ENCODE measurements at regions not wholly inside any gene's neighbourhood (a gene's known extent, or its start where the extent isn't known, plus 50 kb on each side); places are given as distances from the start of the nearest gene placed in this dataset.
"Not testable (repeated sequence)": the region's sequence is repeated elsewhere in the genome, so short reads cannot be mapped to it uniquely, and the experiment has no call there.

- Histone ChIP-seq H3K4me3 (ENCODE audit: low read length in 2 of 2) (no peak overlapping the region), H3K9me3 (ENCODE audit: control insufficient read depth, low read length) (no peaks in the 10 kb centered on the region), H3K27me3 (ENCODE audit: control insufficient read depth in 1 of 2, insufficient read depth in 2 of 2, low read length in 1 of 2) (no peaks in the 10 kb centered on the region), H3K36me3 (ENCODE audit: control insufficient read depth in 1 of 2, insufficient read depth in 2 of 2, low read length in 1 of 2) (no peaks in the 10 kb centered on the region), H3K4me1 (ENCODE audit: control insufficient read depth in 1 of 2, insufficient read depth in 2 of 2, low read length in 2 of 2) (no peaks in the 10 kb centered on the region), H3K27ac (ENCODE audit: low read depth in 1 of 2, low read length in 2 of 2) (no peak overlapping the region)
- ATAC-seq (ENCODE audit: low FRiP score) (no peak), DNase-seq (no peak)
- 59 to 63% methylated on average over 3 of the region's 3 CpGs for WGBS, 2 donors
- intact Hi-C loops (cut with DNase I), result no loop called here
Observed at GRCh38 chr4:28062562-28062961, 1201.9 kb downstream of the STIM2 start.

- intact Hi-C loops (cut with DNase I), result no loop called here
- peak in 1 of 2 donors; percentile 55 for DNase-seq
- no peak for ATAC-seq (ENCODE audit: low FRiP score)
- H3K4me1 ChIP-seq (ENCODE audit: control insufficient read depth in 1 of 2, insufficient read depth in 2 of 2, low read length in 2 of 2), result no peaks in the 10 kb centered on the region
- H3K4me3 ChIP-seq (ENCODE audit: low read length in 2 of 2), result no peak overlapping the region
- H3K27me3 ChIP-seq (ENCODE audit: control insufficient read depth in 1 of 2, insufficient read depth in 2 of 2, low read length in 1 of 2), result no peaks in the 10 kb centered on the region
- no peaks in the 10 kb centered on the region for H3K36me3 ChIP-seq (ENCODE audit: control insufficient read depth in 1 of 2, insufficient read depth in 2 of 2, low read length in 1 of 2)
- no peak overlapping the region for H3K27ac ChIP-seq (ENCODE audit: low read depth in 1 of 2, low read length in 2 of 2)
- 79 to 84% methylated on average over 11 to 12 of the region's 12 CpGs for WGBS, 2 donors
- no peaks in the 10 kb centered on the region for H3K9me3 ChIP-seq (ENCODE audit: control insufficient read depth, low read length)
Observed at GRCh38 chr4:28073860-28074555, 1213.4 kb downstream of the STIM2 start.

- no peaks in the 10 kb centered on the region for H3K9me3 ChIP-seq (ENCODE audit: control insufficient read depth, low read length)
- no peaks in the 10 kb centered on the region for H3K4me1 ChIP-seq (ENCODE audit: control insufficient read depth in 1 of 2, insufficient read depth in 2 of 2, low read length in 2 of 2)
- intact Hi-C loops (cut with DNase I), result no loop called here
- DNase-seq (no peak), ATAC-seq (ENCODE audit: low FRiP score) (no peak)
- H3K27ac ChIP-seq (ENCODE audit: low read depth in 1 of 2, low read length in 2 of 2), result no peak overlapping the region
- no peaks in the 10 kb centered on the region for H3K27me3 ChIP-seq (ENCODE audit: control insufficient read depth in 1 of 2, insufficient read depth in 2 of 2, low read length in 1 of 2)
- H3K36me3 ChIP-seq (ENCODE audit: control insufficient read depth in 1 of 2, insufficient read depth in 2 of 2, low read length in 1 of 2), result no peaks in the 10 kb centered on the region
- no peak overlapping the region for H3K4me3 ChIP-seq (ENCODE audit: low read length in 2 of 2)
Observed at GRCh38 chr4:28075401-28075956, 1214.8 kb downstream of the STIM2 start.

GRCh38 chr4:28077203-28077602 lies 1216.6 kb downstream of the STIM2 start:
- H3K9me3 ChIP-seq (ENCODE audit: control insufficient read depth, low read length); H3K4me3 ChIP-seq (ENCODE audit: low read length in 2 of 2); H3K27ac ChIP-seq (ENCODE audit: low read depth in 1 of 2, low read length in 2 of 2); ATAC-seq (ENCODE audit: low FRiP score); H3K27me3 ChIP-seq (ENCODE audit: control insufficient read depth in 1 of 2, insufficient read depth in 2 of 2, low read length in 1 of 2); H3K4me1 ChIP-seq (ENCODE audit: control insufficient read depth in 1 of 2, insufficient read depth in 2 of 2, low read length in 2 of 2); H3K36me3 ChIP-seq (ENCODE audit: control insufficient read depth in 1 of 2, insufficient read depth in 2 of 2, low read length in 1 of 2); intact Hi-C loops (cut with DNase I); DNase-seq: not testable (repeated sequence)
- WGBS, 2 donors, result 68 to 73% methylated on average over 9 of the region's 9 CpGs

GRCh38 chr4:28082686-28083390 lies 1222.2 kb downstream of the STIM2 start:
- 59 to 69% methylated on average over 3 of the region's 3 CpGs for WGBS, 2 donors

GRCh38 chr4:28092610-28093009 lies 1232.0 kb downstream of the STIM2 start:
- WGBS, 2 donors, result 46 to 51% methylated on average over 1 of the region's 1 CpG
- Histone ChIP-seq H3K36me3 (ENCODE audit: control insufficient read depth in 1 of 2, insufficient read depth in 2 of 2, low read length in 1 of 2) (no peaks in the 10 kb centered on the region), H3K27ac (ENCODE audit: low read depth in 1 of 2, low read length in 2 of 2) (no peak overlapping the region), H3K27me3 (ENCODE audit: control insufficient read depth in 1 of 2, insufficient read depth in 2 of 2, low read length in 1 of 2) (no peaks in the 10 kb centered on the region), H3K4me1 (ENCODE audit: control insufficient read depth in 1 of 2, insufficient read depth in 2 of 2, low read length in 2 of 2) (no peaks in the 10 kb centered on the region), H3K4me3 (ENCODE audit: low read length in 2 of 2) (no peak overlapping the region), H3K9me3 (ENCODE audit: control insufficient read depth, low read length) (no peaks in the 10 kb centered on the region)
- no peak for ATAC-seq (ENCODE audit: low FRiP score)
- intact Hi-C loops (cut with DNase I), result no loop called here
- DNase-seq, result no peak

More at GRCh38 chr4:28082686-28083390, 1222.2 kb downstream of the STIM2 start:
- no peak for ATAC-seq (ENCODE audit: low FRiP score)
- no peaks in the 10 kb centered on the region for H3K4me1 ChIP-seq (ENCODE audit: control insufficient read depth in 1 of 2, insufficient read depth in 2 of 2, low read length in 2 of 2)
- intact Hi-C loops (cut with DNase I), result no loop called here
- DNase-seq, result no peak
- no peaks in the 10 kb centered on the region for H3K36me3 ChIP-seq (ENCODE audit: control insufficient read depth in 1 of 2, insufficient read depth in 2 of 2, low read length in 1 of 2)
- H3K4me3 ChIP-seq (ENCODE audit: low read length in 2 of 2), result no peak overlapping the region
- H3K9me3 ChIP-seq (ENCODE audit: control insufficient read depth, low read length), result no peaks in the 10 kb centered on the region
- no peaks in the 10 kb centered on the region for H3K27me3 ChIP-seq (ENCODE audit: control insufficient read depth in 1 of 2, insufficient read depth in 2 of 2, low read length in 1 of 2)
- no peak overlapping the region for H3K27ac ChIP-seq (ENCODE audit: low read depth in 1 of 2, low read length in 2 of 2)

- Histone ChIP-seq H3K36me3 (ENCODE audit: control insufficient read depth in 1 of 2, insufficient read depth in 2 of 2, low read length in 1 of 2) (no peaks in the 10 kb centered on the region), H3K9me3 (ENCODE audit: control insufficient read depth, low read length) (no peaks in the 10 kb centered on the region), H3K27me3 (ENCODE audit: control insufficient read depth in 1 of 2, insufficient read depth in 2 of 2, low read length in 1 of 2) (no peaks in the 10 kb centered on the region), H3K4me1 (ENCODE audit: control insufficient read depth in 1 of 2, insufficient read depth in 2 of 2, low read length in 2 of 2) (no peaks in the 10 kb centered on the region), H3K27ac (ENCODE audit: low read depth in 1 of 2, low read length in 2 of 2) (no peak overlapping the region), H3K4me3 (ENCODE audit: low read length in 2 of 2) (no peak overlapping the region)
- intact Hi-C loops (cut with DNase I), result no loop called here
- no peak for ATAC-seq (ENCODE audit: low FRiP score)
- WGBS, 2 donors, result 39 to 40% methylated on average over 3 of the region's 3 CpGs
- DNase-seq, result no peak
Observed at GRCh38 chr4:28093071-28093470, 1232.4 kb downstream of the STIM2 start.

GRCh38 chr4:28101583-28101982 lies 1240.9 kb downstream of the STIM2 start:
- Histone ChIP-seq H3K9me3 (ENCODE audit: control insufficient read depth, low read length) (no peaks in the 10 kb centered on the region), H3K36me3 (ENCODE audit: control insufficient read depth in 1 of 2, insufficient read depth in 2 of 2, low read length in 1 of 2) (no peaks in the 10 kb centered on the region), H3K27me3 (ENCODE audit: control insufficient read depth in 1 of 2, insufficient read depth in 2 of 2, low read length in 1 of 2) (no peaks in the 10 kb centered on the region), H3K4me1 (ENCODE audit: control insufficient read depth in 1 of 2, insufficient read depth in 2 of 2, low read length in 2 of 2) (no peaks in the 10 kb centered on the region), H3K4me3 (ENCODE audit: low read length in 2 of 2) (no peak overlapping the region), H3K27ac (ENCODE audit: low read depth in 1 of 2, low read length in 2 of 2) (no peak overlapping the region)
- WGBS, 2 donors, result 56 to 63% methylated on average over 2 of the region's 2 CpGs
- no peak for DNase-seq
- intact Hi-C loops (cut with DNase I), result no loop called here
- ATAC-seq (ENCODE audit: low FRiP score), result no peak
